Breast epithelium (tissue), 4 donors: ENCODE measurements at regions not wholly inside any gene's neighbourhood (a gene's known extent, or its start where the extent isn't known, plus 50 kb on each side); places are given as distances from the start of the nearest gene placed in this dataset.
"Not testable (repeated sequence)": the region's sequence is repeated elsewhere in the genome, so short reads cannot be mapped to it uniquely, and the experiment has no call there.

Experiments used
- DNase-seq, 2 donors: peaks; one replicate each; pipeline ENCODE4 v3.0.0-alpha.2; 2019; ENCODE audit warnings: low spot score in 2 of 2
- H3K27ac ChIP-seq, 2 donors: fragments of 200-600 bp; sonication (generic) in 1 of 2; one replicate each; pipeline ENCODE4 v1.5.1; 2016 to 2019; ENCODE audit warnings: mild to moderate bottlenecking in 1 of 2
- H3K27me3 ChIP-seq, 2 donors: fragments of 200-600 bp; sonication (generic) in 1 of 2; one replicate each; pipeline versions ENCODE4 v1.5.1 to v1.6.0; 2017 to 2019; ENCODE audit warnings: control low read depth in 1 of 2, mild to moderate bottlenecking in 1 of 2
- H3K36me3 ChIP-seq: fragments of 200-600 bp; one replicate; pipeline ENCODE4 v1.5.1; 2019
- H3K4me1 ChIP-seq, 2 donors: fragments of 200-600 bp; sonication (generic); one replicate each; pipeline ENCODE4 v1.5.1; 2016 to 2019; ENCODE audit warnings: control low read depth in 1 of 2
- H3K4me3 ChIP-seq, 3 donors: fragments of 200-600 bp; sonication (generic); 1 replicate in 2 of 3; 2 replicates in 1 of 3; pipeline ENCODE4 v1.5.1; 2016 to 2019; ENCODE audit warnings: mild to moderate bottlenecking in 3 of 3, moderate library complexity in 2 of 3
- H3K9me3 ChIP-seq, 2 donors: fragments of 200-600 bp; sonication (generic) in 1 of 2; one replicate each; pipeline ENCODE4 v1.5.1; 2016 to 2019; ENCODE audit warnings: control low read depth in 1 of 2
- POLR2A ChIP-seq: fragments of 450-650 bp; IDR thresholded peaks from one replicate; pipeline ENCODE4 v1.6.1; 2016; ENCODE audit warnings: antibody characterized with exemption, mild to moderate bottlenecking, moderate library complexity
- POLR2AphosphoS5 ChIP-seq, 3 donors: sonication (generic); formaldehyde crosslinking; IDR thresholded peaks; one replicate each; pipeline ENCODE4 v1.6.1; 2017; ENCODE audit warnings: antibody characterized with exemption in 3 of 3
- intact Hi-C: fragments of 100-400 bp; cut with DNase I; formaldehyde crosslinking; loops from one replicate; pipeline ENCODE4 v1.15.1; 2023; ENCODE audit warnings: low total_unique reads
- TF ChIP-seq, protein P1 (sequence below), 3 donors: fragments of 450-650 bp; IDR thresholded peaks; one replicate each; pipeline ENCODE4 v1.5.1; 2016 to 2017; ENCODE audit warnings: antibody characterized with exemption in 3 of 3, mild to moderate bottlenecking in 3 of 3, moderate library complexity in 3 of 3

DNA sequence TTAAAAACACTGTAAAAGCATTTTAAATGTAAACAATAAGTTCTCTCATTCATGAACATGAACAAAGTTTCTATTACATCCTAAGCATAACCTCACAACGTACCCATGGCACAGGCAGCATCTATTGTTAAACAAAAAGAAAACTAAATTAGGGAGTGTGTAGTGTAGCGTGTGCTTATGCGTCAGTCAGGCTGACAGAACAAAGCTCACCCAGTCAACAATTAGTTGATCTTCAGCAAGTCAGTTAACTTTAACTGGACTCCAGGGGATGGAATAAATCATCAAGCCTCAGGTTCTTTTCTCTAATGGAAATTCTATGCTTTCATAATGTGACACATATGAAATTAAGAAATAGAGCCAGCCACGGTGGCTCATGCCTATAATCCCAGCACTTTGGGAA lies 91.6 kb upstream of the ODAD2 start:
- Histone ChIP-seq H3K27ac (no peak overlapping the region), H3K36me3 (no peaks in the 10 kb centered on the region), H3K27me3 (no peaks in the 10 kb centered on the region), H3K4me3 (no peak overlapping the region), H3K9me3 (peaks cover 0 to 5% of the 10 kb centered on the region in 2 donors), H3K4me1 (no peaks in the 10 kb centered on the region)
- intact Hi-C loops, result no loop called here
- DNase-seq, result no peak
- TF ChIP-seq, protein P1, sequence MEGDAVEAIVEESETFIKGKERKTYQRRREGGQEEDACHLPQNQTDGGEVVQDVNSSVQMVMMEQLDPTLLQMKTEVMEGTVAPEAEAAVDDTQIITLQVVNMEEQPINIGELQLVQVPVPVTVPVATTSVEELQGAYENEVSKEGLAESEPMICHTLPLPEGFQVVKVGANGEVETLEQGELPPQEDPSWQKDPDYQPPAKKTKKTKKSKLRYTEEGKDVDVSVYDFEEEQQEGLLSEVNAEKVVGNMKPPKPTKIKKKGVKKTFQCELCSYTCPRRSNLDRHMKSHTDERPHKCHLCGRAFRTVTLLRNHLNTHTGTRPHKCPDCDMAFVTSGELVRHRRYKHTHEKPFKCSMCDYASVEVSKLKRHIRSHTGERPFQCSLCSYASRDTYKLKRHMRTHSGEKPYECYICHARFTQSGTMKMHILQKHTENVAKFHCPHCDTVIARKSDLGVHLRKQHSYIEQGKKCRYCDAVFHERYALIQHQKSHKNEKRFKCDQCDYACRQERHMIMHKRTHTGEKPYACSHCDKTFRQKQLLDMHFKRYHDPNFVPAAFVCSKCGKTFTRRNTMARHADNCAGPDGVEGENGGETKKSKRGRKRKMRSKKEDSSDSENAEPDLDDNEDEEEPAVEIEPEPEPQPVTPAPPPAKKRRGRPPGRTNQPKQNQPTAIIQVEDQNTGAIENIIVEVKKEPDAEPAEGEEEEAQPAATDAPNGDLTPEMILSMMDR (IDR thresholded peaks at IDR 0.05), result no peak
- TF ChIP-seq POLR2A, result no peak

DNA sequence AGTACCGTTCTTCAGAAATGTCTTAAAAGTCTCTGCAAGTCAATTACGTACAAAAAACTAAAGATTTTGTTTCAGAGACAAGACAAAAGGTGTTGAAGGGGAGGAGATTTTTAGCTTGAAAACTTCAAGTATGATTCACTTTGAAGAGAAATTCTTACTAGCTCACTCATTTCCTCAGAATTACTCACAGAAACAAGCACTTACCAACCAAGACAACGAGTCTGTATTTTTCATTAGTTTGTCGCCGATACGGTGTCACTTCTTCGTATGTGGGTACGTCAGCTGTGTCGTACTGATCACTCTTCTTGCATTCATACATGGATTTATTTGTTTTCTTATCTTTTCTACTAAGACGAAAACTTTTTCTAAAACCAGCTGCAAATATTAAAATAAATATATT lies 90.6 kb upstream of the ODAD2 start:
- intact Hi-C loops, result no loop called here
- Histone ChIP-seq H3K4me3 (no peak overlapping the region), H3K4me1 (no peaks in the 10 kb centered on the region), H3K27me3 (no peaks in the 10 kb centered on the region), H3K36me3 (no peaks in the 10 kb centered on the region), H3K27ac (no peak overlapping the region), H3K9me3 (peaks cover 0 to 5% of the 10 kb centered on the region in 2 donors)
- DNase-seq, result no peak
- no peak for TF ChIP-seq POLR2AphosphoS5 (IDR thresholded peaks at IDR 0.05)
- TF ChIP-seq, protein P1 (IDR thresholded peaks at IDR 0.05), result no peak
- no peak for TF ChIP-seq POLR2A

DNA sequence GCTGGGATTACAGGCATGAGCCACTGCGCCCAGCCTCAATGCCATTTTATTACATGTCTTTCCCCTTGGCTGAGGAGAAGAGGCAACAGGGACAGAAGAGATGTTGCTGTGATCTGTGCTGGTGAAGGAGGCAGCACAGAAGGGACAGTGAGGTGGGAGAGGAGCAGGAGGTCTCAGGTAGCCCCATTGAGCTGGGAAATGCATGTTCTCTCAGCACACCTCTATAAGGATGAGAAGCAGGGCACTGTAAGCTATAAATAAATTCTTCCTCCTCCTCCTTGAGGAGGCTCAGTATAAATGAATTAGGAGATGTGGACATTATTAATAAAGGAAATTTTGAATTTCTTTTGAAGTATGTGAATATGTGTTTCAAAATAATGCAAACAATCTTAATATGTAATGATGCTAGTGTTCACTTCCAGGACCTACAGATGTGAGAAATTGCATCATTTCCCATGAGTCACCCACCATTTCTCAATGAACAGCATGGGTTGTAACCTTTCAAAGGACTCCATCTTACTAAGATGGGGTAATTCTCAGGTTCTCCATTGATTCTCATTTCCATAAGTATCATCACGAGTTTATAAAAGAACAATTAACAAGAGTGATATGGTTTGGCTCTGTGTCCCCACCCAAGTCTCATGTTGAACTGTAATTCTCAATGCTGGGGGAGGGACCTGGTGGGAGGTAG lies 88.9 kb upstream of the ODAD2 start:
- Histone ChIP-seq H3K36me3 (no peaks in the 10 kb centered on the region), H3K4me3 (no peak overlapping the region), H3K27ac (no peak overlapping the region), H3K9me3 (peaks cover 0 to 5% of the 10 kb centered on the region in 2 donors), H3K4me1 (no peaks in the 10 kb centered on the region), H3K27me3 (no peaks in the 10 kb centered on the region)
- no peak for TF ChIP-seq POLR2AphosphoS5 (IDR thresholded peaks at IDR 0.05)
- no peak for TF ChIP-seq POLR2A
- TF ChIP-seq, protein P1 (IDR thresholded peaks at IDR 0.05), result no peak
- DNase-seq, result no peak
- intact Hi-C loops, result no loop called here

DNA sequence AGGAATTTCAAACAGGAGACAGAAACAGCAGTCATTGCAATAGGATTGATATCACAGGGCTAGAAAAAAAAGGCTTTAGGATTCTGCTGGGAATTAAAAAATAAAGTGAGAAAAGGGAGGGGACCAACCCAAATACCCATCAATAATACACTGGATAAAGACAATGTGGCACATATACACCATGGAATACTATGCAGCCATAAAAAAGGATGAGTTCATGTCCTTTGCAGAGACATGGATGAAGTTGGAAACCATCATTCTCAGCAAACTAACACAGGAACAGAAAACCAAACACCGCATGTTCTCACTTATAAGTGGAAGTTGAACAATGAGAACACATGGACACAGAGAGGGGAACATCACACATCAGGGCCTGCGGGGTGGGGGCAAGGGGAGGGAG lies 86.9 kb upstream of the ODAD2 start:
- H3K4me1 ChIP-seq, DNase-seq, H3K27me3 ChIP-seq, H3K36me3 ChIP-seq, H3K27ac ChIP-seq, H3K9me3 ChIP-seq, H3K4me3 ChIP-seq, intact Hi-C loops: not testable (repeated sequence)

DNA sequence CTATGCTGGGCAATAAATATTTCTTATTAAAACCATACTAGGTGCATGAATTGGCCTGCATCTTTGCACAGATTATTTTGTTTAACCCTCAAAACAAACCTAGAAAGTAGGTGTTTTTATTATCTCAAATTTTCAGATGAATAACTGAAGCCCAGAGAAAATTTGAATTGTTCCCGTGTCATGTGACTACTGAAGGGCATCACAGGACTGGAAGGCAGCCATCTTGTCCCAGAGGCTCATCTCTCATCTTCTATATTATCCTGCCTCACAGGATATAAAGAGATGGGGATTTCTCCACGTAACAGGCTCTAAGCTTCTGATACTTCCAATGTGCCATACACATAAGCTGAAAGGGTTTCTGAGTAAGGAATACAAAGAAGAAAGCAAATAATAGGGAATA lies 84.0 kb upstream of the ODAD2 start:
- Histone ChIP-seq H3K4me1 (no peaks in the 10 kb centered on the region), H3K36me3 (no peaks in the 10 kb centered on the region), H3K9me3 (peaks cover 0 to 5% of the 10 kb centered on the region in 2 donors), H3K27me3 (no peaks in the 10 kb centered on the region), H3K27ac (no peak overlapping the region), H3K4me3 (no peak overlapping the region)
- TF ChIP-seq POLR2A (no peak), POLR2AphosphoS5 (IDR thresholded peaks at IDR 0.05) (no peak)
- TF ChIP-seq, protein P1 (IDR thresholded peaks at IDR 0.05), result no peak
- no peak for DNase-seq
- intact Hi-C loops, result no loop called here

DNA sequence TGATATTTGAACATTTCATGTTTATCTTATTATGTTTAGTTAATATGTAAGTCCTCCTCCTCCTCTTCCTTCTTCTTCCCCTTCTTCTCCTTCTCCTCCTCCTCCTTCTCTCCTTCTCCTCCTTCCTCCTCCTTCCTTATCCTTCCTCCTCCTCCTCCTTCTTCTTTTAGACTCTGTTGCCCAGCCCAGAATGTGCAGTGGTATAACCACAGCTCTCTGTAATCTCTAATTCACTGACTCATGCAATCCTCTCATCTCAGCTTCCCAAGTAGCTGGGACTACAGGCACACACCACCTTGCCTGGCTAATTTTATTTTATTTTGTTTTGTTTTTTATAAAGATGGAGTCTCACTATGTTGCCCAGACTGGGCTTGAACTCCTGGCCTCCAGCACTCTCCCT lies 83.4 kb upstream of the ODAD2 start:
- H3K9me3 ChIP-seq, result peaks cover 0 to 5% of the 10 kb centered on the region in 2 donors
- intact Hi-C loops, result no loop called here
- no peak for DNase-seq

More for the DNA sequence above, 83.4 kb upstream of the ODAD2 start:
- H3K4me3 ChIP-seq, result no peak overlapping the region
- H3K27ac ChIP-seq, result no peak overlapping the region
- H3K36me3 ChIP-seq, result no peaks in the 10 kb centered on the region
- no peaks in the 10 kb centered on the region for H3K4me1 ChIP-seq
- no peak for TF ChIP-seq POLR2A
- TF ChIP-seq, protein P1 (IDR thresholded peaks at IDR 0.05), result no peak
- TF ChIP-seq POLR2AphosphoS5 (IDR thresholded peaks at IDR 0.05), result no peak
- H3K27me3 ChIP-seq, result no peaks in the 10 kb centered on the region
